ENCODE measurements at regions not wholly inside any gene's neighbourhood (a gene's known extent, or its start where the extent isn't known, plus 50 kb on each side); places are given as distances from the start of the nearest gene placed in this dataset.
A peak's percentile ranks its signal among the peaks of the same experiment; 100 is the strongest.

DNA sequence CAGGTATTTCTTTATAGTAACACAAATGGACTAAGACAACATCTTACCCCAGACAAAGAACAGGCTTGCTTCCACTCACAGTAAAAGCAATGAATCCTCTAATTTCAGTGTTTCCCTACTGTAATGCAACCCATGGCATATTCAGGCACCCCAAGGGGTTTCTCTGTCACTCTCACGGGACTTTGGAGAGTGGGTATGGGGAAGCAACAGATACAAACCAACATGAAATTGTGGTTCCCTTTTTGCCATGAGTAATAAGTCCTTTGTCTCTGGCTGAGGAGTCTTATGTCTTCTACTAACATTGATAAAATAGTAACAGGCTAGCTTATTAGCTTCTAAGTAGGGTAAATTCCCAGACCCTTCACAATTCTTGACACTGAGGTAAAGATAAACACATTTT is 51.4 kb upstream of the AOAH start:
- ATAC-seq (replicated peaks) (no peak), DNase-seq (no peak)
- Mint-ChIP-seq H3K4me3 (peak overlapping the region; percentile 13 to 82), H3K27ac (peak overlapping the region; percentile 92 to 94), H3K27me3 (no peaks in the 10 kb centered on the region), H3K9me3 (peaks cover 14 to 17% of the 10 kb centered on the region in 2 donors), H3K4me1 (ENCODE audit: low read depth in 2 of 2) (peaks cover 59 to 77% of the 10 kb centered on the region in 2 donors), H3K36me3 (ENCODE audit: insufficient read depth) (peaks cover 6% of the 10 kb centered on the region)

DNA sequence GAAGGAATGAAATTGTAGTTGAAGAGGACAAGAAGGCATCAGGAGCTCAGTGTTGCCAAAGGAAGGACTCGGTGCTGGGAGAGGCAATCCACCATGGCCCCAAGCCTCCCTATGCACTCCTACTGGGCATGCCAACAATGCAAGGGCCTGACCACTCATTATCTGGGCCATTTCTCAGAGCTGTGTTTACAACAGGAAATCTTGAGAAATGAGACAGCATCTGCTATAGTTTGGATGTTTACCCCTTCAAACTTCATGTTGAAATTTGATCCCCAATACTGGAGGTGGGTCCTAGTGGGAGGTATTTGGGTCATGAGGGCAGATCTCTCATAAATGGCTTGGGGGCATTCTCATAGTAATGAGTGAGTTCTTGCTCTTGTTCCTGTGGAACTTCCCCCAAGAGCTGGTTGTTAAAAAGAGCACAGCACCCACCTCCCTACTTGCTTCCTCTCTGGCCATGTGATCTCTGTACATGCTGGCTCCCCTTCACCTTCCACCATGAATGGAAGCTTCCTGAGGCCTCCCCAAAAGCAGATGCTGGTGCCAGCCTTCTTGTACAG is 50.8 kb upstream of the AOAH start:
- Mint-ChIP-seq H3K9me3 (peaks cover 13 to 17% of the 10 kb centered on the region in 2 donors), H3K27ac (peak overlapping the region; percentile 69 to 94), H3K4me1 (ENCODE audit: low read depth in 2 of 2) (peaks cover 54 to 73% of the 10 kb centered on the region in 2 donors), H3K27me3 (no peaks in the 10 kb centered on the region), H3K36me3 (ENCODE audit: insufficient read depth) (peaks cover 6% of the 10 kb centered on the region), H3K4me3 (peak overlapping the region; percentile 26 to 82)
- DNase-seq (no peak), ATAC-seq (replicated peaks) (peak; percentile 33)
